CD14-positive monocyte (primary cell): ENCODE measurements at regions not wholly inside any gene's neighbourhood (a gene's known extent, or its start where the extent isn't known, plus 50 kb on each side); places are given as distances from the start of the nearest gene placed in this dataset.
A peak's percentile ranks its signal among the peaks of the same experiment; 100 is the strongest.
"Not testable (repeated sequence)": the region's sequence is repeated elsewhere in the genome, so short reads cannot be mapped to it uniquely, and the experiment has no call there.

Source experiments
- DNase-seq, 3 donors: peaks; one replicate each; pipeline ENCODE4 v3.0.0-alpha.2; 2011 to 2022
- H2AFZ ChIP-seq: 2 replicates; pipeline ENCODE4 v1.6.0; 2012; ENCODE audit warnings: mild to moderate bottlenecking, low read depth, low read length, inconsistent platforms; ENCODE audit not compliant: insufficient read depth, poor library complexity, severe bottlenecking
- H3K27ac ChIP-seq, 2 donors: 1 replicate in 1 of 2; 2 replicates in 1 of 2; pipeline ENCODE4 v1.5.1; 2012 to 2013; ENCODE audit warnings: low read length in 2 of 2, control low read depth in 1 of 2, inconsistent platforms in 1 of 2, low read depth in 1 of 2, mild to moderate bottlenecking in 1 of 2
- H3K27me3 ChIP-seq, 2 donors: one replicate each; pipeline versions ENCODE4 v1.6.0 to v1.6.1; 2011 to 2013; ENCODE audit warnings: low read length in 2 of 2; ENCODE audit not compliant: control insufficient read depth in 2 of 2, insufficient read depth in 2 of 2
- H3K36me3 ChIP-seq, 2 donors: replicated peaks in 1 of 2; 1 replicate in 1 of 2; 2 replicates in 1 of 2; pipeline versions ENCODE4 v1.5.1 to v1.6.1; 2012 to 2013; ENCODE audit warnings: low read length in 2 of 2, control low read depth in 1 of 2, inconsistent platforms in 1 of 2, mild to moderate bottlenecking in 1 of 2; ENCODE audit not compliant: insufficient read depth in 2 of 2, control insufficient read depth in 1 of 2
- H3K4me1 ChIP-seq, 2 donors: 1 replicate in 1 of 2; 2 replicates in 1 of 2; pipeline versions ENCODE4 v1.5.1 to v1.6.1; 2012 to 2013; ENCODE audit warnings: low read length in 2 of 2, control low read depth in 1 of 2, inconsistent platforms in 1 of 2, mild to moderate bottlenecking in 1 of 2, moderate library complexity in 1 of 2; ENCODE audit not compliant: insufficient read depth in 2 of 2, control insufficient read depth in 1 of 2
- H3K4me2 ChIP-seq: replicated peaks from 2 replicates; pipeline ENCODE3; 2012; ENCODE audit warnings: low read length, moderate library complexity, mild to moderate bottlenecking; ENCODE audit not compliant: poor library complexity, severe bottlenecking; ENCODE audit errors: extremely low read depth
- H3K4me3 ChIP-seq, 3 experiments: fragments of 200-600 bp in 1 of 3; sonication (generic) in 1 of 3; replicated peaks in 1 of 3; 1 replicate in 2 of 3; 2 replicates in 1 of 3; pipeline ENCODE4 v1.5.1; 2011 to 2013; ENCODE audit warnings: low read length in 3 of 3, mild to moderate bottlenecking in 3 of 3, control low read depth in 2 of 3, low read depth in 2 of 3, inconsistent platforms in 1 of 3, moderate library complexity in 1 of 3
- H3K79me2 ChIP-seq: 2 replicates; pipeline ENCODE4 v1.6.0; 2012; ENCODE audit warnings: mild to moderate bottlenecking, control low read depth, inconsistent platforms, low read length, moderate library complexity; ENCODE audit not compliant: insufficient read depth
- H3K9ac ChIP-seq: 2 replicates; pipeline ENCODE4 v1.6.0; 2017; ENCODE audit warnings: low read length, mild to moderate bottlenecking; ENCODE audit not compliant: insufficient read depth, poor library complexity, severe bottlenecking
- H3K9me3 ChIP-seq, 2 donors: replicated peaks in 1 of 2; 1 replicate in 1 of 2; 2 replicates in 1 of 2; pipeline versions ENCODE4 v1.5.1 to v1.6.1; 2012 to 2013; ENCODE audit warnings: low read length in 2 of 2, control low read depth in 1 of 2; ENCODE audit not compliant: control insufficient read depth in 1 of 2, insufficient read depth in 1 of 2
- H4K20me1 ChIP-seq: 2 replicates; pipeline ENCODE4 v1.6.0; 2012; ENCODE audit warnings: mild to moderate bottlenecking, low read length, control low read depth, moderate library complexity; ENCODE audit not compliant: insufficient read depth
- H3K27ac Mint-ChIP-seq, 7 donors: one replicate each; pipeline ENCODE4 v1.8.0; 2020; ENCODE audit warnings: mild to moderate bottlenecking in 7 of 7, mixed read lengths in 7 of 7, moderate library complexity in 6 of 7, inconsistent platforms in 2 of 7
- H3K27me3 Mint-ChIP-seq, 3 donors: one replicate each; pipeline ENCODE4 v1.8.0; 2021 to 2022; ENCODE audit warnings: low read depth in 3 of 3, mild to moderate bottlenecking in 3 of 3, mixed read lengths in 3 of 3, moderate library complexity in 3 of 3, inconsistent platforms in 1 of 3
- H3K36me3 Mint-ChIP-seq, 2 donors: one replicate each; pipeline ENCODE4 v1.8.0; 2020; ENCODE audit warnings: mixed read lengths in 2 of 2, inconsistent platforms in 1 of 2, mild to moderate bottlenecking in 1 of 2
- H3K4me1 Mint-ChIP-seq: one replicate; pipeline ENCODE4 v1.8.0; 2020; ENCODE audit warnings: mild to moderate bottlenecking, mixed read lengths
- H3K4me3 Mint-ChIP-seq, 2 donors: one replicate each; pipeline ENCODE4 v1.8.0; 2020; ENCODE audit warnings: mild to moderate bottlenecking in 2 of 2, mixed read lengths in 2 of 2, moderate library complexity in 1 of 2
- H3K9me3 Mint-ChIP-seq, 7 donors: one replicate each; pipeline ENCODE4 v1.8.0; 2020 to 2022; ENCODE audit warnings: mixed read lengths in 7 of 7, mild to moderate bottlenecking in 6 of 7, moderate library complexity in 6 of 7, inconsistent platforms in 2 of 7
- WGBS: methylation state at CpG from one replicate; pipeline ENCODE4 v1.1.5; 2013; ENCODE audit warnings: missing lambda C conversion rate; ENCODE audit not compliant: insufficient coverage; 5-methylcytosine and 5-hydroxymethylcytosine counted together
- intact Hi-C, 2 donors: fragments of 100-400 bp; cut with micrococcal nuclease; formaldehyde crosslinking; loops; one replicate each; pipeline versions ENCODE4 v1.15.0 to v1.15.1; 2023
- TF ChIP-seq, protein P1 (sequence below): fragments of 200-600 bp; IDR thresholded peaks from one replicate; pipeline ENCODE4 v1.8.0; 2022; ENCODE audit warnings: antibody characterized with exemption, mild to moderate bottlenecking

DNA sequence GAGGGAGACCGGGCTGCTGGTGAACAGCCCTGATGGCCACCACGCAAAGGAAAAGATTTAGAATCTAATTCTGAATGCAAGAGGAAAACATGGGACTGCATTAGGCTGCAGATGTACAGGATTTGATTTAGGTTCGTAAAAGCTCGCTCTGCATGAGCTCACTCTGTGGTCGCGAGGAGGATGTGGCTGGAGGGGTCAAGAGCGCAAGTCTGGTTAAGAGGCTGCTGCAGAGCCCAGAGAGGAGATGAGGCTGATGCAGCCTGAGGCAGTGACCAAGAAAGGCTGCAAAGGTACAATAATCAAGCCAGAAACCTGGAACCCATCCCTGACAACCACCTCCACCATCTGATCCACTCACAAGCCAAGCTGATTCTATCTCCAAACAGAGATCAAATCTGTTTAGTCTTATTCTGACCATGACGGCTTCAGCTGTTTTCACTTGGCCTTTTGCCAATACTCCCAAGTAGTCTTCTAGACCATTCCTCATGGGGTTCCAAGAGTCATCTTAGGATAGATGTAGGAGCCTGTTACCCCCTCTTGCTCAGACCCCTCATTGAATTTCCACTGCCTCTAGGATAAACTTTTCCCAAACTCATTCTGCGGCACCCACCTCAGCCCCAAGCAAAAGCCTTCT is 58.9 kb upstream of the ARL4C start:
- no peaks in the 10 kb centered on the region for H3K4me1 Mint-ChIP-seq
- Histone ChIP-seq H3K4me3 (no peak overlapping the region), H2AFZ (no peak overlapping the region), H3K4me1 (no peaks in the 10 kb centered on the region), H3K9ac (no peak overlapping the region), H3K27ac (no peak overlapping the region), H3K27me3 (no peaks in the 10 kb centered on the region), H3K36me3 (no peaks in the 10 kb centered on the region), H3K4me2 (no peak overlapping the region), H4K20me1 (no peaks in the 10 kb centered on the region), H3K9me3 (no peaks in the 10 kb centered on the region), H3K79me2 (no peaks in the 10 kb centered on the region)
- intact Hi-C loops = no loop called here
- peaks cover 0 to 7% (median 3%) of the 10 kb centered on the region in 7 donors for H3K9me3 Mint-ChIP-seq
- H3K27me3 Mint-ChIP-seq = peaks cover 1 to 4% (median 2%) of the 10 kb centered on the region in 3 donors
- TF ChIP-seq, protein P1, sequence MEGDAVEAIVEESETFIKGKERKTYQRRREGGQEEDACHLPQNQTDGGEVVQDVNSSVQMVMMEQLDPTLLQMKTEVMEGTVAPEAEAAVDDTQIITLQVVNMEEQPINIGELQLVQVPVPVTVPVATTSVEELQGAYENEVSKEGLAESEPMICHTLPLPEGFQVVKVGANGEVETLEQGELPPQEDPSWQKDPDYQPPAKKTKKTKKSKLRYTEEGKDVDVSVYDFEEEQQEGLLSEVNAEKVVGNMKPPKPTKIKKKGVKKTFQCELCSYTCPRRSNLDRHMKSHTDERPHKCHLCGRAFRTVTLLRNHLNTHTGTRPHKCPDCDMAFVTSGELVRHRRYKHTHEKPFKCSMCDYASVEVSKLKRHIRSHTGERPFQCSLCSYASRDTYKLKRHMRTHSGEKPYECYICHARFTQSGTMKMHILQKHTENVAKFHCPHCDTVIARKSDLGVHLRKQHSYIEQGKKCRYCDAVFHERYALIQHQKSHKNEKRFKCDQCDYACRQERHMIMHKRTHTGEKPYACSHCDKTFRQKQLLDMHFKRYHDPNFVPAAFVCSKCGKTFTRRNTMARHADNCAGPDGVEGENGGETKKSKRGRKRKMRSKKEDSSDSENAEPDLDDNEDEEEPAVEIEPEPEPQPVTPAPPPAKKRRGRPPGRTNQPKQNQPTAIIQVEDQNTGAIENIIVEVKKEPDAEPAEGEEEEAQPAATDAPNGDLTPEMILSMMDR = no peak
- no peak for DNase-seq
- no peaks in the 10 kb centered on the region for H3K36me3 Mint-ChIP-seq
- no peak overlapping the region for H3K27ac Mint-ChIP-seq
- no peak overlapping the region for H3K4me3 Mint-ChIP-seq
- WGBS = 72% methylated on average over 8 of the region's 9 CpGs

DNA sequence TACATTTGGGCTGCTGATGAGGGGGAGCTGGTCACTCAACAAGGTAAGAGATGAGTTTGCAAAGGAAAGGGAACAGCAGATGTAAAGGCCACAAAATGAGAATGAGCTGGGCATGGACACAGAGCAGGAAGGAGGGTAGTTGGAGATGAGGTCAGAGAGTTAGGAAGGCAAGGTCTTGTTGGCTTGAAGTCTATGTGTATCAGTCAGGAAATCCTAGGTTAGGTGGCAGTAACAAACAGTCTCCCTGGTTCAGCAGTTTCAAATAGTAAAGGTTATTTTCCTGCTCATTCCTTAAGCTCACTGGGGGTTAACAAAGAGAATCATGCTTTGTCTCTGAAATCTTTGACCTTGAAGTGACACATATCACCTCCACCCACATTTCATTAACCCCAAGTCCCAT is 58.3 kb upstream of the ARL4C start:
- H2AFZ ChIP-seq = no peak overlapping the region
- Mint-ChIP-seq H3K9me3 (peaks cover 0 to 7% (median 3%) of the 10 kb centered on the region in 7 donors), H3K4me1 (no peaks in the 10 kb centered on the region), H3K4me3 (no peak overlapping the region), H3K27ac (peak overlapping the region in 1 of 7 donors; percentile 17), H3K36me3 (no peaks in the 10 kb centered on the region), H3K27me3 (peaks cover 2 to 5% (median 4%) of the 10 kb centered on the region in 3 donors)
- H3K9me3 ChIP-seq = no peaks in the 10 kb centered on the region
- H3K9ac ChIP-seq = no peak overlapping the region
- intact Hi-C loops = no loop called here
- H3K4me3 ChIP-seq = no peak overlapping the region
- H3K36me3 ChIP-seq = no peaks in the 10 kb centered on the region
- H3K79me2 ChIP-seq = no peaks in the 10 kb centered on the region
- DNase-seq = no peak
- TF ChIP-seq, protein P1 = no peak
- H3K4me1 ChIP-seq = no peaks in the 10 kb centered on the region
- H3K27ac ChIP-seq = no peak overlapping the region
- H3K4me2 ChIP-seq = no peak overlapping the region
- no peaks in the 10 kb centered on the region for H3K27me3 ChIP-seq
- H4K20me1 ChIP-seq = no peaks in the 10 kb centered on the region

DNA sequence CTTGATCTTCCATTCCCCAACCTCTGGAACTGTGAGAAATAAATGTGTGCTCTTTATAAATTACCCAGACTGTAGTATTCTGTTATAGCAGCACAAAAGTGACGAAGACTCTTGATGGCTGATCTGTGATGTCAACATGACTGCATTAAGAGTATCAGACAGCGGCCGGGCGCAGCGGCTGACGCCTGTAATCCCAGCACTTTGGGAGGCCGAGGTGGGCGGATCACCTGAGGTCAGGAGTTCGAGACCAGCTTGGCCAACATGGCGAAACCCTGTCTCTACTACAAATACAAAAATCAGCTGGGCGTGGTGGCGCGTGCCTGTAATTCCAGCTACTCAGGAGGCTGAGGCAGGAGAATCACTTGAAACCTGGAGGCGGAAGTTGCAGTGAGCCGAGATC is 56.3 kb upstream of the ARL4C start:
- H3K4me1 Mint-ChIP-seq, H3K4me3 Mint-ChIP-seq, H3K36me3 ChIP-seq, DNase-seq, H3K27me3 ChIP-seq, H4K20me1 ChIP-seq, H3K27me3 Mint-ChIP-seq, H3K27ac Mint-ChIP-seq, H3K4me2 ChIP-seq, H3K9me3 Mint-ChIP-seq, H2AFZ ChIP-seq, H3K4me3 ChIP-seq, H3K36me3 Mint-ChIP-seq, H3K4me1 ChIP-seq, H3K9me3 ChIP-seq, H3K9ac ChIP-seq, H3K79me2 ChIP-seq, H3K27ac ChIP-seq: not testable (repeated sequence)
- WGBS = 98% methylated on average over 6 of the region's 15 CpGs
- intact Hi-C loops = loop anchor here in 1 of 2 donors (5.0 kb wide), 1 partner anchor 559 kb away; no protein-coding TSS in a partner anchor
